Smooth muscle cell (in vitro differentiated cells): ENCODE measurements at regions not wholly inside any gene's neighbourhood (a gene's known extent, or its start where the extent isn't known, plus 50 kb on each side); places are given as distances from the start of the nearest gene placed in this dataset.

Experiments used
- DNase-seq: peaks from one replicate; lab custom pipeline; 2025; ENCODE audit not compliant: unreplicated experiment; lab: John Stamatoyannopoulos, UW
- H2AFZ ChIP-seq: fragments of 200-600 bp; sonication (generic); 2 replicates; pipeline ENCODE4 v1.6.0; 2016; ENCODE audit warnings: antibody characterized with exemption, low read depth, mild to moderate bottlenecking
- H3F3A ChIP-seq: fragments of 200-600 bp; sonication (generic); 2 replicates; pipeline ENCODE4 v1.6.0; 2017; ENCODE audit warnings: antibody characterized with exemption, low read depth
- H3K27ac ChIP-seq: fragments of 200-600 bp; sonication (generic); 2 replicates; pipeline ENCODE4 v1.5.1; 2016; ENCODE audit warnings: low read depth, mild to moderate bottlenecking
- H3K27me3 ChIP-seq: fragments of 200-600 bp; sonication (generic); 2 replicates; pipeline ENCODE4 v1.6.1; 2016; ENCODE audit warnings: low read depth, mild to moderate bottlenecking
- H3K36me3 ChIP-seq: fragments of 200-600 bp; sonication (generic); 2 replicates; pipeline ENCODE4 v1.5.1; 2016; ENCODE audit warnings: low read depth
- H3K4me1 ChIP-seq: fragments of 200-600 bp; sonication (generic); 2 replicates; pipeline ENCODE4 v1.5.1; 2016; ENCODE audit warnings: low read depth
- H3K4me2 ChIP-seq: fragments of 200-600 bp; sonication (generic); 2 replicates; pipeline ENCODE4 v1.6.0; 2016; ENCODE audit warnings: mild to moderate bottlenecking
- H3K4me3 ChIP-seq: fragments of 200-600 bp; sonication (generic); 2 replicates; pipeline ENCODE4 v1.5.1; 2016; ENCODE audit warnings: mild to moderate bottlenecking
- H3K79me2 ChIP-seq: fragments of 200-600 bp; sonication (generic); 2 replicates; pipeline ENCODE4 v1.6.0; 2016; ENCODE audit warnings: low read depth, mild to moderate bottlenecking
- H3K9ac ChIP-seq: fragments of 200-600 bp; sonication (generic); 2 replicates; pipeline ENCODE4 v1.6.0; 2016; ENCODE audit warnings: low read depth
- H3K9me3 ChIP-seq: fragments of 200-600 bp; sonication (generic); replicated peaks from 2 replicates; pipeline ENCODE4 v1.5.1; 2016; ENCODE audit warnings: low read depth
- H4K20me1 ChIP-seq: fragments of 200-600 bp; sonication (generic); 2 replicates; pipeline ENCODE4 v1.6.0; 2016; ENCODE audit warnings: low read depth
- CTCF ChIP-seq: fragments of 200-600 bp; sonication (generic); IDR thresholded peaks from 2 replicates; pipeline ENCODE4 v1.5.1; 2017; ENCODE audit warnings: borderline replicate concordance, mild to moderate bottlenecking, antibody characterized with exemption; ENCODE audit not compliant: insufficient read depth, poor library complexity, severe bottlenecking
- WGBS: methylation state at CpG from one replicate; pipeline ENCODE4 v1.1.7; 2016; ENCODE audit warnings: low lambda C conversion rate; 5-methylcytosine and 5-hydroxymethylcytosine counted together

DNA sequence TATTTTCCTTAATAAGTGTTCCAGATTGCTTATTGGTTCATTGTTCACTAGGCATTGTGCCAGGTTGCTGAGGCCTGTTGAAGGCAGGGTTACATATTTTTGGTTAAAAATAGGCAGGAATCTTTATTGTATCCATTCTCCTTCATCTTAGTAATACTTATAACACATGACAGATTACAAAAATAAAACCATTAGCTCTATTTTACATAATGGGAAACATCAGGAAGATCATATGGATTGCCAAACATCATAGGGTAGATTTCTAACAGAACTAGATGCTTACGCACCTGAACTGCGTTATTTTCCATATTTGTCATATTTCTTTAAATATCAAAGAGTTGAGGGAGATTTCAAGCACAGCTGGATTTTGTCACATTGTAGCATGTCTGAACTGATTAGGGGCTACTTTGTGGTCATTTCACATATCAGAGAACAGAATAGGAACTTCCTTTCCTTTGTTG is 462.9 kb upstream of the SGO1 start:
- Histone ChIP-seq H3K36me3 (no peaks in the 10 kb centered on the region), H3K27me3 (no peaks in the 10 kb centered on the region), H3K4me2 (no peak overlapping the region), H3K4me1 (peaks cover 6% of the 10 kb centered on the region), H3K9ac (no peak overlapping the region), H2AFZ (no peak overlapping the region), H3K4me3 (no peak overlapping the region), H3K9me3 (no peaks in the 10 kb centered on the region), H3K27ac (no peak overlapping the region), H3F3A (no peaks in the 10 kb centered on the region), H3K79me2 (no peaks in the 10 kb centered on the region), H4K20me1 (no peaks in the 10 kb centered on the region)
- 97% methylated on average over 2 of the region's 2 CpGs for whole genome bisulfite sequencing
- no peak for DNase-seq
- TF ChIP-seq CTCF = no peak

DNA sequence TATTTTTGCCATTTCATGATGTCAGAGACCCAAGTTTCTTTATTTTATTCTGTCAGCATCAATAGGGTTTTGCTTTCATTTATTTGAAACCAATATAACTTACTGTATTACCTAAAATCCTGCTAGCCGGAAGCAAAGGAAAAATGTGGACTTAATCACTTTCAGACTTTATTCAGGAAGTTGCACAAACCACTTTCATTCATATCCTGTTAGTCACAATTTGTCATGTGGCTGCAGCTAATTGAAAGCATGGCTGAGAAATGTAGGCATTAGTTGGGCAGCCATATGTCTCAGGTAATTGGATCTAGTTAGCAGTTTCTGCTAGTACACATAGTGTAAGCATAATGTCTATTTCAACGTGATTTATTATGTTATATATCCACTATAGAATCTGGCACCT is 462.3 kb upstream of the SGO1 start:
- no peaks in the 10 kb centered on the region for H3K36me3 ChIP-seq
- H3K4me2 ChIP-seq = peak overlapping the region; percentile 8
- no peaks in the 10 kb centered on the region for H3K27me3 ChIP-seq
- peak overlapping the region; percentile 0 for H2AFZ ChIP-seq
- H3K4me3 ChIP-seq = no peak overlapping the region
- H3K27ac ChIP-seq = peak overlapping the region; percentile 4
- no peaks in the 10 kb centered on the region for H3F3A ChIP-seq
- TF ChIP-seq CTCF = no peak
- DNase-seq = no peak
- WGBS = 52% methylated on average over 2 of the region's 2 CpGs
- no peak overlapping the region for H3K9ac ChIP-seq
- no peaks in the 10 kb centered on the region for H3K79me2 ChIP-seq
- H3K4me1 ChIP-seq = peaks cover 6% of the 10 kb centered on the region
- no peaks in the 10 kb centered on the region for H4K20me1 ChIP-seq
- H3K9me3 ChIP-seq = no peaks in the 10 kb centered on the region

DNA sequence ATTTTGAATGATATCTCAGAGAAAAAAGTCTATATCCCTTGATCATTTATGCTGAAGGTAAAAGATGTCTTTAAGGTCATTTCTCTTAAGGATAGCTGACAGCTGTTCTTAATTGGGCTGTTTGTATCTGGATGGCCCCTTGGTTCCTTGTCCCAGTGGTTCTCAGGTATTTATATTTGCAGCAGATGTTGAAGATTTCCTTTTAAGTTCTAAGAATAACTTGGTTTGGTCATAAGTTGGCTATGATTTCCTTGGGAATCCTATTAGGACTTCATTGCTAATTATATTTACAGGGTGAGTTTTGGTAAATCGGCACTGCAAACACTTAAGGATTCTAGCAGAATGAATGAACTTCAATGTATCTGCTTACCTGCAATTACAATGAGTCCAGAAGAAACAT is 460.4 kb upstream of the SGO1 start:
- 97% methylated on average over 1 of the region's 1 CpG for WGBS

More for the DNA sequence above, 460.4 kb upstream of the SGO1 start:
- Histone ChIP-seq H3K36me3 (no peaks in the 10 kb centered on the region), H3K9me3 (no peaks in the 10 kb centered on the region), H3K4me1 (no peaks in the 10 kb centered on the region), H4K20me1 (no peaks in the 10 kb centered on the region), H3K27me3 (no peaks in the 10 kb centered on the region), H3F3A (no peaks in the 10 kb centered on the region), H2AFZ (no peak overlapping the region), H3K9ac (no peak overlapping the region), H3K4me3 (no peak overlapping the region), H3K79me2 (no peaks in the 10 kb centered on the region), H3K27ac (no peak overlapping the region), H3K4me2 (no peak overlapping the region)
- DNase-seq = no peak
- no peak for TF ChIP-seq CTCF
